A549 (cell line): ENCODE measurements at regions not wholly inside any gene's neighbourhood (a gene's known extent, or its start where the extent isn't known, plus 50 kb on each side); places are given as distances from the start of the nearest gene placed in this dataset.

ENCODE experiments used
- ATAC-seq, 2 experiments: fragments of 200-7000 bp in 1 of 2; fragments of >200 bp in 1 of 2; cut with Nextera tagmentation in 1 of 2; cut with Tn5 transposase in 1 of 2; 3 replicates each; pipeline versions ENCODE4 v1.8.0 to v1.9.1; 2018 to 2020; ENCODE audit warnings: mild to moderate bottlenecking in 1 of 2, moderate library complexity in 1 of 2
- CTCF ChIA-PET: fragments of 300-600 bp; sonication (Branson Sonifier 250); formaldehyde crosslinking; extraction: SDS; loops from one replicate; lab custom pipeline; 2021; ENCODE audit warnings: antibody characterized with exemption, inconsistent platforms; lab: Yijun Ruan, JAX
- POLR2A ChIA-PET: fragments of 350-600 bp; formaldehyde crosslinking; extraction: SDS; loops from one replicate; lab custom pipeline; 2021; ENCODE audit warnings: antibody characterized with exemption, inconsistent platforms; lab: Yijun Ruan, JAX
- DNase-seq, 2 experiments: peaks; one replicate each; pipeline versions ENCODE4 v3.0.0 to v3.0.0-alpha.2; 2011 to 2016; ENCODE audit warnings: low read depth in 1 of 2, low spot score in 1 of 2
- FAIRE-seq: peaks from 2 replicates; lab custom pipeline; 2011; peaks lifted over from hg19 to GRCh38; lab: Jason Lieb, UNC
- H3K27ac ChIP-seq, 2 experiments: fragments of >200 bp; sonication (Bioruptor Twin); formaldehyde crosslinking; 3 replicates each; pipeline ENCODE4 v1.5.1; 2016 to 2017
- H3K4me1 ChIP-seq: fragments of >200 bp; sonication (Bioruptor Twin); formaldehyde crosslinking; 3 replicates; pipeline ENCODE4 v1.6.1; 2016
- H3K4me2 ChIP-seq: fragments of >200 bp; sonication (Bioruptor Twin); formaldehyde crosslinking; 3 replicates; pipeline ENCODE4 v1.6.1; 2016
- H3K4me3 ChIP-seq: fragments of >200 bp; sonication (Bioruptor Twin); formaldehyde crosslinking; 3 replicates; pipeline ENCODE4 v1.5.1; 2016
- H3K9me3 ChIP-seq: fragments of >200 bp; sonication (Bioruptor Twin); formaldehyde crosslinking; 3 replicates; pipeline ENCODE4 v1.6.1; 2016
- BHLHE40 ChIP-seq: IDR thresholded peaks from 2 replicates; pipeline ENCODE4 v1.6.1; 2012; ENCODE audit warnings: low read depth, low read length, inconsistent platforms
- CBX2 ChIP-seq: fragments of 200-600 bp; sonication (generic); IDR thresholded peaks from 2 replicates; pipeline ENCODE4 v1.6.1; 2016; ENCODE audit warnings: low read depth, mild to moderate bottlenecking, borderline replicate concordance
- CHD4 ChIP-seq: fragments of 200-600 bp; sonication (generic); IDR thresholded peaks from 2 replicates; pipeline ENCODE4 v1.6.1; 2016; ENCODE audit warnings: antibody characterized with exemption, mild to moderate bottlenecking, borderline replicate concordance
- ESRRA ChIP-seq: fragments of 150-350 bp; IDR thresholded peaks from 2 replicates; pipeline ENCODE4 v1.6.1; 2014; ENCODE audit warnings: mild to moderate bottlenecking, low read length, borderline replicate concordance
- FOSB ChIP-seq: fragments of 250-450 bp; sonication (Bioruptor Pico); IDR thresholded peaks from 2 replicates; pipeline ENCODE4 v1.5.0; 2020; ENCODE audit warnings: mild to moderate bottlenecking, moderate library complexity
- FOSL2 ChIP-seq, 2 experiments: fragments of 450-650 bp in 1 of 2; fragments of >200 bp in 1 of 2; sonication (Bioruptor Twin) in 1 of 2; formaldehyde crosslinking; IDR thresholded peaks; 2 replicates each; pipeline versions ENCODE4 v1.5.0 to v1.6.1; 2016 to 2020; ENCODE audit warnings: mild to moderate bottlenecking in 1 of 2, moderate library complexity in 1 of 2
- HDAC2 ChIP-seq: fragments of 200-600 bp; sonication (generic); IDR thresholded peaks from 2 replicates; pipeline ENCODE4 v1.6.1; 2016
- HOXA7 ChIP-seq: fragments of 250-450 bp; sonication (Bioruptor Pico); IDR thresholded peaks from 2 replicates; pipeline ENCODE4 v1.5.0; 2020; ENCODE audit warnings: mild to moderate bottlenecking, moderate library complexity
- KDM1A ChIP-seq: fragments of 200-600 bp; sonication (generic); IDR thresholded peaks from 2 replicates; pipeline ENCODE4 v1.6.1; 2016; ENCODE audit warnings: low read depth, mild to moderate bottlenecking
- KDM5A ChIP-seq: fragments of 200-600 bp; sonication (generic); IDR thresholded peaks from 2 replicates; pipeline ENCODE4 v1.6.1; 2016; ENCODE audit warnings: antibody characterized with exemption, mild to moderate bottlenecking
- MAFK ChIP-seq: fragments of 450-650 bp; IDR thresholded peaks from 2 replicates; pipeline ENCODE4 v1.6.1; 2014; ENCODE audit not compliant: partially characterized antibody
- MAZ ChIP-seq: fragments of 150-350 bp; IDR thresholded peaks from 2 replicates; pipeline ENCODE4 v1.6.1; 2014; ENCODE audit warnings: antibody characterized with exemption, low read depth, low read length, borderline replicate concordance
- MYC ChIP-seq: IDR thresholded peaks from 2 replicates; pipeline ENCODE4 v1.6.1; 2012; ENCODE audit warnings: mild to moderate bottlenecking, inconsistent platforms, low read length, improper control_type of control experiment, borderline replicate concordance
- NFE2L2 ChIP-seq: fragments of 150-350 bp; conservative IDR thresholded peaks from 2 replicates; pipeline ENCODE4 v1.6.1; 2014; ENCODE audit warnings: low read length
- NPAS2 ChIP-seq: fragments of 250-450 bp; sonication (Bioruptor Pico); IDR thresholded peaks from 2 replicates; pipeline ENCODE4 v1.8.0; 2022; ENCODE audit warnings: mild to moderate bottlenecking, moderate library complexity, borderline replicate concordance
- NR3C1 ChIP-seq: fragments of >200 bp; sonication (Bioruptor Twin); formaldehyde crosslinking; IDR thresholded peaks from 3 replicates; pipeline ENCODE4 v1.6.1; 2017
- PHF8 ChIP-seq: fragments of 200-600 bp; sonication (generic); IDR thresholded peaks from 2 replicates; pipeline ENCODE4 v1.6.1; 2016; ENCODE audit warnings: low read depth, mild to moderate bottlenecking, antibody characterized with exemption, moderate library complexity, borderline replicate concordance
- POLR2A ChIP-seq: IDR thresholded peaks from 2 replicates; pipeline ENCODE4 v1.6.1; 2012; ENCODE audit warnings: mild to moderate bottlenecking, low read length
- POLR2AphosphoS2 ChIP-seq: conservative IDR thresholded peaks from 2 replicates; pipeline ENCODE4 v1.6.1; 2012; ENCODE audit warnings: low read length, improper control_type of control experiment, inconsistent platforms
- RARB ChIP-seq: fragments of 250-450 bp; sonication (Bioruptor Pico); IDR thresholded peaks from 2 replicates; pipeline ENCODE4 v1.8.0; 2021; ENCODE audit warnings: mild to moderate bottlenecking, moderate library complexity
- RCOR1 ChIP-seq: fragments of 150-350 bp; IDR thresholded peaks from 2 replicates; pipeline ENCODE4 v1.6.1; 2014; ENCODE audit warnings: antibody characterized with exemption, low read length, low read depth
- RFX5 ChIP-seq: fragments of 450-650 bp; IDR thresholded peaks from 2 replicates; pipeline ENCODE4 v1.7.1; 2014; ENCODE audit warnings: antibody characterized with exemption, mild to moderate bottlenecking, moderate library complexity
- SMC3 ChIP-seq: fragments of >200 bp; sonication (Bioruptor Twin); formaldehyde crosslinking; IDR thresholded peaks from 3 replicates; pipeline ENCODE4 v1.6.1; 2018; ENCODE audit warnings: inconsistent platforms
- TFCP2L1 ChIP-seq: fragments of 250-450 bp; sonication (Bioruptor Pico); IDR thresholded peaks from 2 replicates; pipeline ENCODE4 v1.5.0; 2021; ENCODE audit warnings: mild to moderate bottlenecking
- TP53 ChIP-seq: fragments of 250-450 bp; sonication (Bioruptor Pico); IDR thresholded peaks from 2 replicates; pipeline ENCODE4 v1.5.0; 2021; ENCODE audit warnings: mild to moderate bottlenecking, moderate library complexity
- ZFP36 ChIP-seq: fragments of 450-650 bp; IDR thresholded peaks from 2 replicates; pipeline ENCODE4 v1.6.1; 2014; ENCODE audit warnings: borderline replicate concordance; ENCODE audit not compliant: partially characterized antibody
- ZSCAN20 ChIP-seq: fragments of 250-450 bp; sonication (Bioruptor Pico); IDR thresholded peaks from 2 replicates; pipeline ENCODE4 v1.8.0; 2022; ENCODE audit warnings: mild to moderate bottlenecking, moderate library complexity
- WGBS: methylation state at CpG from one replicate; pipeline ENCODE4 v1.1.6; 2017; ENCODE audit errors: missing lambda C conversion rate; 5-methylcytosine and 5-hydroxymethylcytosine counted together
- TF ChIP-seq, protein P1 (sequence below): fragments of >200 bp; sonication (Bioruptor Twin); formaldehyde crosslinking; IDR thresholded peaks from 2 replicates; pipeline ENCODE4 v1.6.1; 2016
- TF ChIP-seq, protein P2 (sequence below): IDR thresholded peaks from 2 replicates; pipeline ENCODE4 v1.6.1; 2012
- TF ChIP-seq, protein P3 (sequence below): fragments of 450-650 bp; IDR thresholded peaks from 2 replicates; pipeline ENCODE4 v1.6.1; 2014; ENCODE audit warnings: antibody characterized with exemption
- TF ChIP-seq, protein P4 (sequence below): IDR thresholded peaks from 2 replicates; pipeline ENCODE4 v1.6.1; 2012; ENCODE audit warnings: low read depth, borderline replicate concordance
- TF ChIP-seq, protein P5 (sequence below): fragments of 250-450 bp; sonication (Bioruptor Pico); IDR thresholded peaks from 2 replicates; pipeline ENCODE4 v1.5.0; 2020; ENCODE audit warnings: low read depth, mild to moderate bottlenecking, moderate library complexity

DNA sequence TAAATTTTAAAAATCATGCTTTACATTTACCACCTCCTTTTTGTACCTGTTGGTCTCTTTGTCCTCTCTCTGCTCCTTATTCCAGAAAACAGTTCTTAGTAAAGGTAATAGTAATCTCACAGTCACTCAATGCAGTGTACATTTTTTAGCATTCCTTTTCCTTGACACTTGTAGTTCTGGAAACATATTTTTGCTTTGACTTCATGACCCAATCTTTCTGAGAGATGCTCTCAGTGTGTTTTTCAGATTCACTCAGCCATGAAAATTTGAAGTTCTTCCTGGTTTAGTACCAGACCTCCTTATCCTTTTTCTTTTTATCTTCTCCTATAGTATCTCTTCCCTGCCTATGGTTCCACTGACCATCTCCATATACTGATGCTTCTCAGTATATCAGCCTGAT is 747.5 kb upstream of the ZEB2 start:
- ATAC-seq (no peak), DNase-seq (no peak), FAIRE-seq (no peak)
- TF ChIP-seq RFX5 (no peak), CHD4 (no peak), MAFK (no peak), BHLHE40 (no peak), HOXA7 (CRISPR knock-in tag) (no peak), SMC3 (no peak), ZFP36 (no peak), POLR2AphosphoS2 (no peak), MAZ (no peak), HDAC2 (no peak), MYC (no peak), NFE2L2 (no peak), FOSB (CRISPR knock-in tag) (no peak), NPAS2 (no peak), RCOR1 (no peak), TFCP2L1 (no peak)
- Histone ChIP-seq H3K4me3 (no peak overlapping the region), H3K27ac (no peak overlapping the region), H3K4me2 (no peak overlapping the region), H3K4me1 (no peaks in the 10 kb centered on the region), H3K9me3 (no peaks in the 10 kb centered on the region)
- CTCF ChIA-PET: no interaction called here
- POLR2A ChIA-PET: no interaction called here

DNA sequence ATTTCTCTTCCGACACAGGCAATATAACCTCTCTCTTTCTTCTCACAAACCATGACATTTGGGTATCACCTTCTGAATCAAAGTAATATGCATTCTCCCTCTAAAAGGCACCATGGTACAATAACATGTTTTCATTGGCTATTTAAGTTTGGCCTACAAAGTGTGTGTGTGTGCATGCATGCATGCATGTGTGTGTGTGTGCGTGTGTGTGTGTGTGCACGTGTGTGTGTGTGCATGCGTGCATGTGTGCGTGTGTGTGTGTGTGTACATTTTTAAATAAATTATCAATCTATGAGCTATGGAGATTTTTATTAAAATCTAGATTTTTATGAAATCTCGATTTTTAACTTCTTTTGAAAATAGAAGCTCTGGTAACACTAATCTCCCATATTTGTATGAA is 745.3 kb upstream of the ZEB2 start:
- ChIA-PET POLR2A (no interaction called here), CTCF (no interaction called here)
- H3K9me3 ChIP-seq: no peaks in the 10 kb centered on the region
- no peak overlapping the region for H3K27ac ChIP-seq
- H3K4me1 ChIP-seq: no peaks in the 10 kb centered on the region
- no peak for DNase-seq
- FAIRE-seq: no peak
- ATAC-seq: no peak
- no peak overlapping the region for H3K4me3 ChIP-seq
- 70% methylated on average over 6 of the region's 6 CpGs for WGBS
- TF ChIP-seq FOSL2 (IDR thresholded peaks at IDR 0.05) (no peak), FOSL2 (CRISPR knock-in tag; IDR thresholded peaks at IDR 0.05) (no peak), POLR2A (no peak), RCOR1 (no peak), TP53 (CRISPR knock-in tag) (no peak), CBX2 (no peak), NR3C1 (no peak), ZSCAN20 (CRISPR knock-in tag) (no peak), PHF8 (no peak), KDM1A (no peak)
- TF ChIP-seq, protein P1, sequence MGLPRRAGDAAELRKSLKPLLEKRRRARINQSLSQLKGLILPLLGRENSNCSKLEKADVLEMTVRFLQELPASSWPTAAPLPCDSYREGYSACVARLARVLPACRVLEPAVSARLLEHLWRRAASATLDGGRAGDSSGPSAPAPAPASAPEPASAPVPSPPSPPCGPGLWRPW: no peak
- TF ChIP-seq, protein P2, sequence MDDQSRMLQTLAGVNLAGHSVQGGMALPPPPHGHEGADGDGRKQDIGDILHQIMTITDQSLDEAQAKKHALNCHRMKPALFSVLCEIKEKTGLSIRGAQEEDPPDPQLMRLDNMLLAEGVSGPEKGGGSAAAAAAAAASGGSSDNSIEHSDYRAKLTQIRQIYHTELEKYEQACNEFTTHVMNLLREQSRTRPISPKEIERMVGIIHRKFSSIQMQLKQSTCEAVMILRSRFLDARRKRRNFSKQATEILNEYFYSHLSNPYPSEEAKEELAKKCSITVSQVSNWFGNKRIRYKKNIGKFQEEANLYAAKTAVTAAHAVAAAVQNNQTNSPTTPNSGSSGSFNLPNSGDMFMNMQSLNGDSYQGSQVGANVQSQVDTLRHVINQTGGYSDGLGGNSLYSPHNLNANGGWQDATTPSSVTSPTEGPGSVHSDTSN: no peak
- TF ChIP-seq, protein P3, sequence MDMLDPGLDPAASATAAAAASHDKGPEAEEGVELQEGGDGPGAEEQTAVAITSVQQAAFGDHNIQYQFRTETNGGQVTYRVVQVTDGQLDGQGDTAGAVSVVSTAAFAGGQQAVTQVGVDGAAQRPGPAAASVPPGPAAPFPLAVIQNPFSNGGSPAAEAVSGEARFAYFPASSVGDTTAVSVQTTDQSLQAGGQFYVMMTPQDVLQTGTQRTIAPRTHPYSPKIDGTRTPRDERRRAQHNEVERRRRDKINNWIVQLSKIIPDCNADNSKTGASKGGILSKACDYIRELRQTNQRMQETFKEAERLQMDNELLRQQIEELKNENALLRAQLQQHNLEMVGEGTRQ: no peak
- no peak overlapping the region for H3K4me2 ChIP-seq

DNA sequence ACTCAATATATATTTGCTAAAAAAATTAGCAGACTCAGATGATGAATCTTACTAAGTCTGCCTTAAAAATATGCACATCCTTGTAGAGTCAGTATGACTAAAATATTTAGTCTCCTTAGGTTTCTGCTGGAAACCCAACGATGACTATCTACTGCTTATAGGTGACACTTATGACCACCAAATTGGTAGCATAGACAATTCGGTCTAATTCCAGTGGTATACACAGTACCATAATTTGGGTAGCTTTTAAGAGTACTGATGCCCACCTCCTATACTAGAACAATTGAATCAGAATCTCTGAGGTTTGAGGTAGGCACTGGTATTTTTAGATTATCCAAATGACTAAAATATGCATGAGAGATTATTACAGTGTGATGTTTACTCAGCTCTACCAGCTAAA is 740.8 kb upstream of the ZEB2 start:
- Histone ChIP-seq H3K9me3 (no peaks in the 10 kb centered on the region), H3K4me1 (no peaks in the 10 kb centered on the region), H3K27ac (no peak overlapping the region), H3K4me3 (no peak overlapping the region), H3K4me2 (no peak overlapping the region)
- POLR2A ChIA-PET: no interaction called here
- ATAC-seq: no peak
- no peak for DNase-seq
- no peak for FAIRE-seq
- CTCF ChIA-PET: no interaction called here
- 76% methylated on average over 2 of the region's 2 CpGs for WGBS
- no peak for TF ChIP-seq KDM1A
- no peak for TF ChIP-seq PHF8
- TF ChIP-seq ZFP36: no peak
- no peak for TF ChIP-seq CBX2
- no peak for TF ChIP-seq MAZ
- no peak for TF ChIP-seq BHLHE40
- TF ChIP-seq, protein P4, sequence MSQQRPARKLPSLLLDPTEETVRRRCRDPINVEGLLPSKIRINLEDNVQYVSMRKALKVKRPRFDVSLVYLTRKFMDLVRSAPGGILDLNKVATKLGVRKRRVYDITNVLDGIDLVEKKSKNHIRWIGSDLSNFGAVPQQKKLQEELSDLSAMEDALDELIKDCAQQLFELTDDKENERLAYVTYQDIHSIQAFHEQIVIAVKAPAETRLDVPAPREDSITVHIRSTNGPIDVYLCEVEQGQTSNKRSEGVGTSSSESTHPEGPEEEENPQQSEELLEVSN: no peak
- no peak for TF ChIP-seq POLR2AphosphoS2
- TF ChIP-seq HOXA7 (CRISPR knock-in tag): no peak
- TF ChIP-seq, protein P2: no peak
- TF ChIP-seq, protein P5, sequence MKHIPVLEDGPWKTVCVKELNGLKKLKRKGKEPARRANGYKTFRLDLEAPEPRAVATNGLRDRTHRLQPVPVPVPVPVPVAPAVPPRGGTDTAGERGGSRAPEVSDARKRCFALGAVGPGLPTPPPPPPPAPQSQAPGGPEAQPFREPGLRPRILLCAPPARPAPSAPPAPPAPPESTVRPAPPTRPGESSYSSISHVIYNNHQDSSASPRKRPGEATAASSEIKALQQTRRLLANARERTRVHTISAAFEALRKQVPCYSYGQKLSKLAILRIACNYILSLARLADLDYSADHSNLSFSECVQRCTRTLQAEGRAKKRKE (CRISPR knock-in tag): no peak
- no peak for TF ChIP-seq KDM5A
- TF ChIP-seq ESRRA: no peak
- TF ChIP-seq RARB (CRISPR knock-in tag): no peak
- no peak for TF ChIP-seq TFCP2L1
